ENCODE measurements at regions not wholly inside any gene's neighbourhood (a gene's known extent, or its start where the extent isn't known, plus 50 kb on each side); places are given as distances from the start of the nearest gene placed in this dataset.

DNA sequence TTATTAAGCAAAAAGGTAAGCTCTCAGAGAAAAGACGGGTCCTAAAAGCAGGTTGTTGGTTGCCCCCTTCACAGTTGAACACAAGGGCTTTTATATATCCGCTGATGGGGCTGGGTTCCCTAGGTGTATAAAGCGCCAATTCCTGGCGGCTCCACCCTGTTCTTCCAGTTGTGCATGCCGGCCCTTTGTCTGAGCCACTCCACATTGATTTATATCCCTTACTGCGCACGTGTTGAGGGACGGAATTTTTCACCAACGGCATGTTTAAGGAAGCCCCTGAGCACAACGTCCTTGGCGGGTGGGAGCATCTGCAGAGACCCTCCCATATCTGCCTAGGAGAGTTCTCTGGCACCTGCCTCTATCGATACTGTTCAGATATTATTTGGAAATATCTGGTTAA is 135.7 kb downstream of the DTHD1 start:
- Histone ChIP-seq H3K36me3 (no peaks in the 10 kb centered on the region), H3K4me3 (no peak overlapping the region), H3K27ac (no peak overlapping the region), H3K4me1 (no peaks in the 10 kb centered on the region), H3K27me3 (no peaks in the 10 kb centered on the region), H3K9me3 (no peaks in the 10 kb centered on the region)
- TF ChIP-seq, protein P1, sequence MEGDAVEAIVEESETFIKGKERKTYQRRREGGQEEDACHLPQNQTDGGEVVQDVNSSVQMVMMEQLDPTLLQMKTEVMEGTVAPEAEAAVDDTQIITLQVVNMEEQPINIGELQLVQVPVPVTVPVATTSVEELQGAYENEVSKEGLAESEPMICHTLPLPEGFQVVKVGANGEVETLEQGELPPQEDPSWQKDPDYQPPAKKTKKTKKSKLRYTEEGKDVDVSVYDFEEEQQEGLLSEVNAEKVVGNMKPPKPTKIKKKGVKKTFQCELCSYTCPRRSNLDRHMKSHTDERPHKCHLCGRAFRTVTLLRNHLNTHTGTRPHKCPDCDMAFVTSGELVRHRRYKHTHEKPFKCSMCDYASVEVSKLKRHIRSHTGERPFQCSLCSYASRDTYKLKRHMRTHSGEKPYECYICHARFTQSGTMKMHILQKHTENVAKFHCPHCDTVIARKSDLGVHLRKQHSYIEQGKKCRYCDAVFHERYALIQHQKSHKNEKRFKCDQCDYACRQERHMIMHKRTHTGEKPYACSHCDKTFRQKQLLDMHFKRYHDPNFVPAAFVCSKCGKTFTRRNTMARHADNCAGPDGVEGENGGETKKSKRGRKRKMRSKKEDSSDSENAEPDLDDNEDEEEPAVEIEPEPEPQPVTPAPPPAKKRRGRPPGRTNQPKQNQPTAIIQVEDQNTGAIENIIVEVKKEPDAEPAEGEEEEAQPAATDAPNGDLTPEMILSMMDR (IDR thresholded peaks at IDR 0.05): no peak
- no peak for DNase-seq
- intact Hi-C loops (cut with DNase I; ENCODE audit: low total_unique reads): no loop called here

DNA sequence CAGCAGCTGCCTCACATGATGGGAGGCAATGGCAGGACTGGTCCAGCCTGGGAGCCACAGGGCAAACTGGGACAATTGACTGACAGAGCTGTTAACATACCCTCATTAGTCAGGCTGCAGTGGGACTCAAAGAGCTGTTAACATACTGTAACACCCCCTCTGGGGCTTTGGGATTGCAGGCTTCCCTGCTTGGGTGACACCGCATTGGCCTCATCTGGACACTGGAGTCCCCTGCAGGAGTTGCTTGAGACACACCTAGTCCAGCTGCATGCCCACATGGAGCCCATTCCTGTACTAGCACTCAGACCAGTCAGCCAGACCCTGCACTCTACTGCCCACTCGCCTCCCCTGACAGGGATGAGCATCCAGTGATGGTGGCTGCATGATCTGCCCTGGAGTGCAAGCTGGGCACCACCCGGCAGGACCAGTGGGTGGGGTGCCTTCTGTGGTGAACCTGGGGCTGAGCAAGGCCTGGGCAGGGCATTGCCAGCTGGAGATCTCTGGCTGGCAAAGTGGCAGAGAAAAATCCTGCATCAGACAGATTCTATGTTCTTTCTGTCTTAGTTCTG is 138.8 kb downstream of the DTHD1 start:
- intact Hi-C loops (cut with DNase I; ENCODE audit: low total_unique reads): no loop called here

DNA sequence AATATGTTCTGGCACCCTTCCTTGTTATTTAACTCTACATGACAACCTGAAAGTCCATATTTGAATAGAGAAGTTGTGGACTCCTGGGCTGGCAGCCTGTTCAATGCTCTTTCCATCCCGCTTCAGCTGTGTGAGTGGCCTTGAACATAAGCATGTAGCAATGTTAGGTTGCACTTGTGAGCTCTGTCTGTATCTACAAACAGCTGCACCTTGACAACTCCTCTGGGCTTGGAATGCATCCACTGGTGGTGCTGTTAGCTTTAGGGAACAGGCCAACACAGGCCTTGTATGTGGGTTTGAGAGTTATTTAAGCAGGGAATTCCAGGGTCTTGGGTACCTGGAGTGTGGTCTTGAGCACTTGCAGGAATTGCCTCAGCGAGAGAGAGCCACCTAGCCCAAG is 141.2 kb downstream of the DTHD1 start:
- intact Hi-C loops (cut with DNase I; ENCODE audit: low total_unique reads): no loop called here
- no peak overlapping the region for H3K27ac ChIP-seq
- TF ChIP-seq, protein P1 (IDR thresholded peaks at IDR 0.05): no peak
- no peaks in the 10 kb centered on the region for H3K4me1 ChIP-seq
- H3K36me3 ChIP-seq: no peaks in the 10 kb centered on the region
- H3K9me3 ChIP-seq: no peaks in the 10 kb centered on the region
- no peaks in the 10 kb centered on the region for H3K27me3 ChIP-seq
- H3K4me3 ChIP-seq: no peak overlapping the region
- no peak for DNase-seq

More for the DNA sequence above, 138.8 kb downstream of the DTHD1 start:
- no peaks in the 10 kb centered on the region for H3K27me3 ChIP-seq
- TF ChIP-seq, protein P1 (IDR thresholded peaks at IDR 0.05): no peak
- no peaks in the 10 kb centered on the region for H3K9me3 ChIP-seq
- no peaks in the 10 kb centered on the region for H3K36me3 ChIP-seq
- no peak overlapping the region for H3K27ac ChIP-seq
- no peak for DNase-seq
- no peaks in the 10 kb centered on the region for H3K4me1 ChIP-seq
- H3K4me3 ChIP-seq: no peak overlapping the region

DNA sequence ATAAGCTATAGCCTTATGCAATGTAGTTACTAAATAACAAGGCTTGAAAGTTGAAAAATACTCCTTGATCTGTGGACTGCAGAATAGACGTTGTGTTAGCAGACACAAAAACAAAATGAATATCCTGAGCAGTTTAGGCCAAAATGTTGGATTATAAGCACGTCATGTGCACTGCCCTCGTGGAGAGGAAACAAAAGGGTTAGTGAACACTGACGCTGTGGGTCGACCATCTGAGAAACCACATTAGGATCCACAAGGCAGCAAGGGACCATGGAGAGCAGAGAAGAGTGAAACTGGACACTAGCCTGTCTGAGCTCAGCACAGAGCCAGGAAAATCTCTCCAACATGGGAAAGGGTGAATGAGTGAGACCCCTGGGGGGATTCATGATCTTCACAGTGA is 145.3 kb downstream of the DTHD1 start:
- TF ChIP-seq, protein P1 (IDR thresholded peaks at IDR 0.05): no peak

DNA sequence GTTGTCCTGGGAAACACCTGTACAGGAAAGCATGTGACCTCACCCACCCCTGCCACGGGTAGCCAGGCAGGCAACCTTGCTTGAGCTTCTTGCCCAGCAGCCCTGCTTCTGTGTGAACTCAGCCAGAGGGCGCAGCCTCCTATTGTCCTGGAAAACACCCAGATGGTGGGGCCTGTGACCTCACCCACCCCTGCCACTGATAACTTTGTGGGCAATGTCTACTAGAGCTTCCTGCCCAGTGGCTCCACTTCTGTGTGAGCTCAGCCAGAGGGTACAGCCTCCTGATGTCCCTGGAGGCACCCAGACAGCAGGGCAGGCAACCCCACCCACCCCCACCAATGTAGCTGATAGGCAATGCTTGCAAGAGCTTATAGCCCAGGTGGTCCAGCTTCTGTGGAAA is 146.3 kb downstream of the DTHD1 start:
- H3K4me1 ChIP-seq: no peaks in the 10 kb centered on the region

More for the DNA sequence above, 145.3 kb downstream of the DTHD1 start:
- no peaks in the 10 kb centered on the region for H3K9me3 ChIP-seq
- intact Hi-C loops (cut with DNase I; ENCODE audit: low total_unique reads): no loop called here
- no peaks in the 10 kb centered on the region for H3K4me1 ChIP-seq
- H3K27ac ChIP-seq: no peak overlapping the region
- H3K36me3 ChIP-seq: no peaks in the 10 kb centered on the region
- H3K27me3 ChIP-seq: no peaks in the 10 kb centered on the region
- H3K4me3 ChIP-seq: no peak overlapping the region
- DNase-seq: no peak

More for the DNA sequence above, 146.3 kb downstream of the DTHD1 start:
- DNase-seq: no peak
- no peaks in the 10 kb centered on the region for H3K36me3 ChIP-seq
- TF ChIP-seq, protein P1 (IDR thresholded peaks at IDR 0.05): no peak
- H3K4me3 ChIP-seq: no peak overlapping the region
- H3K27ac ChIP-seq: no peak overlapping the region
- no peaks in the 10 kb centered on the region for H3K27me3 ChIP-seq
- intact Hi-C loops (cut with DNase I; ENCODE audit: low total_unique reads): no loop called here
- no peaks in the 10 kb centered on the region for H3K9me3 ChIP-seq
